ENCODE measurements at regions not wholly inside any gene's neighbourhood (a gene's known extent, or its start where the extent isn't known, plus 50 kb on each side); places are given as distances from the start of the nearest gene placed in this dataset.
A peak's percentile ranks its signal among the peaks of the same experiment; 100 is the strongest.

DNA sequence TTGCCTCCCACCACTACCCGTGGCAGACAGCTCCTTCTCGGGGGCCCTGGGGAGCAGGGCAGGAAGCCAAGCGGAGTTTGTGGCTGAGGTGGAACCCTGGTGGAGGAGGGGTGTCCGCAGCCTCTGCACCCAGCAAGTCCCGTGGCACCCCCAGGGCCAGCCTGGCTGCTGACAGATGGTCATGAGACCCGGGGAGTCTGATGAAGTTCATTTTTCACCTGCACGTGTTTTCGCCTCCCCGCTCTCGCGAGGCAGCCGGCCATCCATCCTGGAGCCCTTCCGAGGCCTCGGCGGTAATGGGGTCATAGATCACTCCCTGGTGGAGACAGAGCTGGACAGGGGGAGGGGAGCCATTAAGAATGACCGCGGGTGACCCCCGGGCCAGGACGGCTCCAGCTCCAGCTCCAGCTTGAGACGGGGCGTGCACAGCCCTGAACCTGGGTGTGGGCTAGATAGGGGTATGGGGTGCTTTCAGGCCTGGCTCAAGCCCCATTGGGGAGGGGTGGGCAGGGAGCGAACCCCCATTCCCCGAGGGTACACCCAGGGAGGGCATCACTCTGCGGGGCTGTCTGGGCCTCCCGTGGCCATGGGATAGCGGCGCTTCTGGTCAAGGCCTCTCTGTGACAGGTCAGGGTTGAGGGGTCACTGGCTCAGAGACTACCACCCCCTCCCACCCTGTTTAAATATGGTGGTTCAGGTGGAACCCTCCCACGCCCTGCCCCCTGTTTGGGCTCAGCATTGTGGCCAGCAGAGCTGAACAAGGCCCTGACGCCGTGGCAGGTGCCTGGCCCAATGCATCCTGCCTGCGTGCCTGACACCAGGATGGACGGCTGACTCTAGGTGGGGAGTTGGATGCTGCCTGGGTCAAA lies 227.4 kb upstream of the GSE1 start (continued):
- TF ChIP-seq, protein P1, sequence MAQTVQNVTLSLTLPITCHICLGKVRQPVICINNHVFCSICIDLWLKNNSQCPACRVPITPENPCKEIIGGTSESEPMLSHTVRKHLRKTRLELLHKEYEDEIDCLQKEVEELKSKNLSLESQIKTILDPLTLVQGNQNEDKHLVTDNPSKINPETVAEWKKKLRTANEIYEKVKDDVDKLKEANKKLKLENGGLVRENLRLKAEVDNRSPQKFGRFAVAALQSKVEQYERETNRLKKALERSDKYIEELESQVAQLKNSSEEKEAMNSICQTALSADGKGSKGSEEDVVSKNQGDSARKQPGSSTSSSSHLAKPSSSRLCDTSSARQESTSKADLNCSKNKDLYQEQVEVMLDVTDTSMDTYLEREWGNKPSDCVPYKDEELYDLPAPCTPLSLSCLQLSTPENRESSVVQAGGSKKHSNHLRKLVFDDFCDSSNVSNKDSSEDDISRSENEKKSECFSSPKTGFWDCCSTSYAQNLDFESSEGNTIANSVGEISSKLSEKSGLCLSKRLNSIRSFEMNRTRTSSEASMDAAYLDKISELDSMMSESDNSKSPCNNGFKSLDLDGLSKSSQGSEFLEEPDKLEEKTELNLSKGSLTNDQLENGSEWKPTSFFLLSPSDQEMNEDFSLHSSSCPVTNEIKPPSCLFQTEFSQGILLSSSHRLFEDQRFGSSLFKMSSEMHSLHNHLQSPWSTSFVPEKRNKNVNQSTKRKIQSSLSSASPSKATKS (CRISPR knock-in tag; IDR thresholded peaks at IDR 0.05), result no peak
- TF ChIP-seq, protein P2, sequence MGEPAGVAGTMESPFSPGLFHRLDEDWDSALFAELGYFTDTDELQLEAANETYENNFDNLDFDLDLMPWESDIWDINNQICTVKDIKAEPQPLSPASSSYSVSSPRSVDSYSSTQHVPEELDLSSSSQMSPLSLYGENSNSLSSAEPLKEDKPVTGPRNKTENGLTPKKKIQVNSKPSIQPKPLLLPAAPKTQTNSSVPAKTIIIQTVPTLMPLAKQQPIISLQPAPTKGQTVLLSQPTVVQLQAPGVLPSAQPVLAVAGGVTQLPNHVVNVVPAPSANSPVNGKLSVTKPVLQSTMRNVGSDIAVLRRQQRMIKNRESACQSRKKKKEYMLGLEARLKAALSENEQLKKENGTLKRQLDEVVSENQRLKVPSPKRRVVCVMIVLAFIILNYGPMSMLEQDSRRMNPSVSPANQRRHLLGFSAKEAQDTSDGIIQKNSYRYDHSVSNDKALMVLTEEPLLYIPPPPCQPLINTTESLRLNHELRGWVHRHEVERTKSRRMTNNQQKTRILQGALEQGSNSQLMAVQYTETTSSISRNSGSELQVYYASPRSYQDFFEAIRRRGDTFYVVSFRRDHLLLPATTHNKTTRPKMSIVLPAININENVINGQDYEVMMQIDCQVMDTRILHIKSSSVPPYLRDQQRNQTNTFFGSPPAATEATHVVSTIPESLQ (CRISPR knock-in tag; conservative IDR thresholded peaks at IDR 0.05), result no peak
- TF ChIP-seq ZSCAN22 (CRISPR knock-in tag; IDR thresholded peaks at IDR 0.05) (no peak), IKZF4 (CRISPR knock-in tag; IDR thresholded peaks at IDR 0.05; ENCODE audit: borderline replicate concordance, low read depth, not compliant biosample characterization) (no peak), KLF16 (CRISPR knock-in tag; IDR thresholded peaks at IDR 0.05) (peak in 1 of 2 experiments; percentile 33; a peak in 1 of 4 replicates), BRCA1 (CRISPR knock-in tag; IDR thresholded peaks at IDR 0.05) (no peak), ZNF337 (CRISPR knock-in tag; IDR thresholded peaks at IDR 0.05; ENCODE audit: borderline replicate concordance, low read depth) (no peak), MTF2 (CRISPR knock-in tag; IDR thresholded peaks at IDR 0.05; ENCODE audit: borderline replicate concordance) (no peak), MED8 (CRISPR knock-in tag; IDR thresholded peaks at IDR 0.05; ENCODE audit: insufficient replicate concordance) (peak; percentile 20), ZNF713 (CRISPR knock-in tag; IDR thresholded peaks at IDR 0.05) (no peak), ISL2 (CRISPR knock-in tag; IDR thresholded peaks at IDR 0.05) (peak; percentile 31; the same call in 1 of the 2 replicates)
- TF ChIP-seq, protein P3, sequence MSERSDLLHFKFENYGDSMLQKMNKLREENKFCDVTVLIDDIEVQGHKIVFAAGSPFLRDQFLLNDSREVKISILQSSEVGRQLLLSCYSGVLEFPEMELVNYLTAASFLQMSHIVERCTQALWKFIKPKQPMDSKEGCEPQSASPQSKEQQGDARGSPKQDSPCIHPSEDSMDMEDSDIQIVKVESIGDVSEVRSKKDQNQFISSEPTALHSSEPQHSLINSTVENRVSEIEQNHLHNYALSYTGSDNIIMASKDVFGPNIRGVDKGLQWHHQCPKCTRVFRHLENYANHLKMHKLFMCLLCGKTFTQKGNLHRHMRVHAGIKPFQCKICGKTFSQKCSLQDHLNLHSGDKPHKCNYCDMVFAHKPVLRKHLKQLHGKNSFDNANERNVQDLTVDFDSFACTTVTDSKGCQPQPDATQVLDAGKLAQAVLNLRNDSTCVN (CRISPR knock-in tag; IDR thresholded peaks at IDR 0.05; ENCODE audit: borderline replicate concordance), result no peak
- TF ChIP-seq, protein P4, sequence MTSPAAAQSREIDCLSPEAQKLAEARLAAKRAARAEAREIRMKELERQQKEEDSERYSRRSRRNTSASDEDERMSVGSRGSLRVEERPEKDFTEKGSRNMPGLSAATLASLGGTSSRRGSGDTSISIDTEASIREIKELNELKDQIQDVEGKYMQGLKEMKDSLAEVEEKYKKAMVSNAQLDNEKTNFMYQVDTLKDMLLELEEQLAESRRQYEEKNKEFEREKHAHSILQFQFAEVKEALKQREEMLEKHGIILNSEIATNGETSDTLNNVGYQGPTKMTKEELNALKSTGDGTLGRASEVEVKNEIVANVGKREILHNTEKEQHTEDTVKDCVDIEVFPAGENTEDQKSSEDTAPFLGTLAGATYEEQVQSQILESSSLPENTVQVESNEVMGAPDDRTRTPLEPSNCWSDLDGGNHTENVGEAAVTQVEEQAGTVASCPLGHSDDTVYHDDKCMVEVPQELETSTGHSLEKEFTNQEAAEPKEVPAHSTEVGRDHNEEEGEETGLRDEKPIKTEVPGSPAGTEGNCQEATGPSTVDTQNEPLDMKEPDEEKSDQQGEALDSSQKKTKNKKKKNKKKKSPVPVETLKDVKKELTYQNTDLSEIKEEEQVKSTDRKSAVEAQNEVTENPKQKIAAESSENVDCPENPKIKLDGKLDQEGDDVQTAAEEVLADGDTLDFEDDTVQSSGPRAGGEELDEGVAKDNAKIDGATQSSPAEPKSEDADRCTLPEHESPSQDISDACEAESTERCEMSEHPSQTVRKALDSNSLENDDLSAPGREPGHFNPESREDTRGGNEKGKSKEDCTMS (CRISPR knock-in tag; conservative IDR thresholded peaks at IDR 0.05), result no peak
- TF ChIP-seq, protein P5, sequence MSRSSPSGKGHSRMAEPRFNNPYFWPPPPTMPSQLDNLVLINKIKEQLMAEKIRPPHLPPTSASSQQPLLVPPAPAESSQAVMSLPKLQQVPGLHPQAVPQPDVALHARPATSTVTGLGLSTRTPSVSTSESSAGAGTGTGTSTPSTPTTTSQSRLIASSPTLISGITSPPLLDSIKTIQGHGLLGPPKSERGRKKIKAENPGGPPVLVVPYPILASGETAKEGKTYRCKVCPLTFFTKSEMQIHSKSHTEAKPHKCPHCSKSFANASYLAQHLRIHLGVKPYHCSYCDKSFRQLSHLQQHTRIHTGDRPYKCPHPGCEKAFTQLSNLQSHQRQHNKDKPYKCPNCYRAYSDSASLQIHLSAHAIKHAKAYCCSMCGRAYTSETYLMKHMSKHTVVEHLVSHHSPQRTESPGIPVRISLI (CRISPR knock-in tag; IDR thresholded peaks at IDR 0.05; ENCODE audit: borderline replicate concordance), result no peak
- TF ChIP-seq, protein P6, sequence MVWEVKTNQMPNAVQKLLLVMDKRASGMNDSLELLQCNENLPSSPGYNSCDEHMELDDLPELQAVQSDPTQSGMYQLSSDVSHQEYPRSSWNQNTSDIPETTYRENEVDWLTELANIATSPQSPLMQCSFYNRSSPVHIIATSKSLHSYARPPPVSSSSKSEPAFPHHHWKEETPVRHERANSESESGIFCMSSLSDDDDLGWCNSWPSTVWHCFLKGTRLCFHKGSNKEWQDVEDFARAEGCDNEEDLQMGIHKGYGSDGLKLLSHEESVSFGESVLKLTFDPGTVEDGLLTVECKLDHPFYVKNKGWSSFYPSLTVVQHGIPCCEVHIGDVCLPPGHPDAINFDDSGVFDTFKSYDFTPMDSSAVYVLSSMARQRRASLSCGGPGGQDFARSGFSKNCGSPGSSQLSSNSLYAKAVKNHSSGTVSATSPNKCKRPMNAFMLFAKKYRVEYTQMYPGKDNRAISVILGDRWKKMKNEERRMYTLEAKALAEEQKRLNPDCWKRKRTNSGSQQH (CRISPR knock-in tag; IDR thresholded peaks at IDR 0.05; ENCODE audit: low read depth), result no peak; the same call in 1 of the 2 replicates
